Pancreas (tissue), 10 donors: ENCODE measurements at regions not wholly inside any gene's neighbourhood (a gene's known extent, or its start where the extent isn't known, plus 50 kb on each side); places are given as distances from the start of the nearest gene placed in this dataset.

Source experiments
- ATAC-seq, 4 donors: fragments of 200-7000 bp; cut with Tn5 transposase; one replicate each; pipeline versions ENCODE4 v1.8.0 to v1.9.1; 2020; ENCODE audit warnings: mild to moderate bottlenecking in 4 of 4, moderate library complexity in 4 of 4
- DNase-seq, 6 donors: peaks; one replicate each; pipeline ENCODE4 v3.0.0-alpha.2; 2020
- FAIRE-seq: peaks from 2 replicates; lab custom pipeline; 2012; peaks lifted over from hg19 to GRCh38; lab: Jason Lieb, UNC
- H3K27ac ChIP-seq, 4 donors: fragments of 200-600 bp; sonication (generic); 1 replicate in 3 of 4; 2 replicates in 1 of 4; pipeline versions ENCODE4 v1.5.0 to v1.8.0; 2020
- H3K27me3 ChIP-seq, 4 donors: fragments of 200-600 bp; one replicate each; pipeline ENCODE4 v1.8.0; 2021
- H3K36me3 ChIP-seq, 3 donors: fragments of 200-600 bp; sonication (generic) in 1 of 3; one replicate each; pipeline versions ENCODE4 v1.5.0 to v1.8.0; 2020 to 2021
- H3K4me1 ChIP-seq, 3 donors: fragments of 200-600 bp; one replicate each; pipeline ENCODE4 v1.8.0; 2021
- H3K4me3 ChIP-seq, 4 donors: fragments of 200-600 bp; sonication (generic) in 2 of 4; one replicate each; pipeline versions ENCODE4 v1.5.0 to v1.8.0; 2020 to 2021
- H3K9me3 ChIP-seq, 4 donors: fragments of 200-600 bp; one replicate each; pipeline ENCODE4 v1.8.0; 2021
- CTCF ChIP-seq, 4 donors: fragments of 200-600 bp; sonication (generic) in 3 of 4; IDR thresholded peaks; one replicate each; pipeline versions ENCODE4 v1.5.0 to v1.8.0; 2021; ENCODE audit warnings: antibody characterized with exemption in 4 of 4
- WGBS, 2 donors: extraction: QIAGEN DNeasy Blood & Tissue Kit; methylation state at CpG; one replicate each; pipeline ENCODE4 v1.1.7; 2013; 5-methylcytosine and 5-hydroxymethylcytosine counted together
- intact Hi-C, 3 donors: fragments of 100-400 bp; cut with DNase I; formaldehyde crosslinking; loops; one replicate each; pipeline versions ENCODE4 v1.11.1 to v1.14.2; 2022
- donor health status: healthy with polysubstance abuse.
- donor health status: DM: no; HTN: no; CAD: no; lungs with moderate emphysema.
- donor health status: DM: no; HTN: no; CAD: no.
- donor health status: control.
- donor health status: control.
- donor health status: Bipolar disorder and iron deficiency.
- donor health status: DM: yes; HTN: yes; CAD: no.
- donor health status: DM: no; HTN: no; CAD: no.
- donor health status: DM: no; HTN: no; CAD: no.
- donor health status: DM: yes; HTN: yes; CAD: no.

- intact Hi-C loops = no loop called here
- Histone ChIP-seq H3K9me3 (no peaks in the 10 kb centered on the region), H3K27ac (no peak overlapping the region), H3K36me3 (no peaks in the 10 kb centered on the region), H3K4me3 (no peak overlapping the region), H3K4me1 (no peaks in the 10 kb centered on the region), H3K27me3 (no peaks in the 10 kb centered on the region)
- no peak for TF ChIP-seq CTCF (IDR thresholded peaks at IDR 0.05)
- DNase-seq = no peak
- FAIRE-seq = no peak
- ATAC-seq = no peak
- 66 to 82% methylated on average over 5 of the region's 5 CpGs for WGBS, 2 donors
Observed at GRCh38 chr10:107427016-107427415, 262.5 kb upstream of the SORCS1 start.

GRCh38 chr10:107425931-107426553, 261.5 kb upstream of the SORCS1 start:
- Histone ChIP-seq H3K36me3 (no peaks in the 10 kb centered on the region), H3K4me3 (peak overlapping the region in 1 of 4 donors; percentile 15), H3K27me3 (no peaks in the 10 kb centered on the region), H3K9me3 (no peaks in the 10 kb centered on the region), H3K4me1 (no peaks in the 10 kb centered on the region), H3K27ac (no peak overlapping the region)
- FAIRE-seq (no peak), ATAC-seq (peak in 1 of 4 donors; percentile 12), DNase-seq (no peak)
- 45 to 59% methylated on average over 9 of the region's 9 CpGs for WGBS, 2 donors
- intact Hi-C loops = no loop called here
- no peak for TF ChIP-seq CTCF (IDR thresholded peaks at IDR 0.05)

DNA sequence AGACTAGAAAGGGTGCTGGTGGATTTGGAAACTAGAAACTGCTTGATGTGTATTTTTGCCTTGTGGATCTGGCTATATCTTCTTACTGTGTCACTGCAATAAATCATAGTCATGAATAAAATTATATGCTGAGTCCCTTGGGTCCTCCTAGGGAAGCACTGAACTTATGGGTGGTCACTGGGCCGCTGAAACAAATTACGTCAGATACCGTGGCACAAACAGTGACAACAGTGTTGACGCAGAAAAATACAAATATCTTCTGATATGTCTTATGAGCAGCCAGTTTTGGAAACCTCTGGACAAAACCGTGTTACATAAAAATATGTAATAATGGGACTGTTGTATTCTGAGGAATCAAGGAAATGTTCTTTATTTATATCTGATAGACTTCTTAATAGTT, 260.1 kb upstream of the SORCS1 start:
- TF ChIP-seq CTCF (IDR thresholded peaks at IDR 0.05) = no peak
- Histone ChIP-seq H3K36me3 (no peaks in the 10 kb centered on the region), H3K27ac (no peak overlapping the region), H3K4me3 (no peak overlapping the region), H3K4me1 (no peaks in the 10 kb centered on the region), H3K27me3 (no peaks in the 10 kb centered on the region), H3K9me3 (no peaks in the 10 kb centered on the region)
- no peak for DNase-seq
- intact Hi-C loops = no loop called here
- no peak for FAIRE-seq
- WGBS, 2 donors = 51 to 65% methylated on average over 5 of the region's 5 CpGs
- no peak for ATAC-seq

- no peak for ATAC-seq
- no peak for FAIRE-seq
- DNase-seq = no peak
- 15 to 19% methylated on average over 3 of the region's 3 CpGs for WGBS, 2 donors
- no peaks in the 10 kb centered on the region for H3K9me3 ChIP-seq
- no peaks in the 10 kb centered on the region for H3K4me1 ChIP-seq
- TF ChIP-seq CTCF (IDR thresholded peaks at IDR 0.05) = no peak
- intact Hi-C loops = no loop called here
- no peak overlapping the region for H3K27ac ChIP-seq
- H3K4me3 ChIP-seq = no peak overlapping the region
- no peaks in the 10 kb centered on the region for H3K36me3 ChIP-seq
- H3K27me3 ChIP-seq = no peaks in the 10 kb centered on the region
Observed at GRCh38 chr10:107423903-107424302, 259.4 kb upstream of the SORCS1 start.

DNA sequence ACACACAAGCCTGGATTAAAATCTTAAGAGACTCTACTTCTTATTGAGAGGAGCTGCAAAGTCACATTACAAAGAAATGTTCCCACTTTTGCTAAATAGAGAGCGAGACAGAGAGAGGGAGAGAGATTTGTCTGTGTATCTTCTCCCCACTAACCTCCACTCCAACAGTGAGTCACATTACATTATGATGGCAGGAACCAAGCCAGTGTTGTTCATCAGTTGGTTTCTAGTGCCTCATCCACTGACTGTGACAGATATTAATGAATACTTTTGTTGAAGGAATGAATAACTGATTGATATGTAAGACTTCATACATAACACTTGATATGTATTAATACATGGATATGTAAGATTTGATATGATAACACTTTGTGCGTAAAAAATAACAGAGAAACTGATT, 258.2 kb upstream of the SORCS1 start:
- no peaks in the 10 kb centered on the region for H3K27me3 ChIP-seq
- H3K4me3 ChIP-seq = no peak overlapping the region
- no peaks in the 10 kb centered on the region for H3K36me3 ChIP-seq
- FAIRE-seq (no peak), DNase-seq (no peak), ATAC-seq (no peak)
- no peaks in the 10 kb centered on the region for H3K4me1 ChIP-seq
- no peaks in the 10 kb centered on the region for H3K9me3 ChIP-seq
- intact Hi-C loops = no loop called here
- WGBS, 2 donors = 68 to 82% methylated on average over 2 of the region's 2 CpGs
- no peak for TF ChIP-seq CTCF (IDR thresholded peaks at IDR 0.05)
- H3K27ac ChIP-seq = no peak overlapping the region
